Skeletal muscle satellite cell (primary cell): ENCODE measurements at regions not wholly inside any gene's neighbourhood (a gene's known extent, or its start where the extent isn't known, plus 50 kb on each side); places are given as distances from the start of the nearest gene placed in this dataset.
"Not testable (repeated sequence)": the region's sequence is repeated elsewhere in the genome, so short reads cannot be mapped to it uniquely, and the experiment has no call there.

Source experiments
- H3K27me3 ChIP-seq: 2 replicates; pipeline ENCODE4 v1.7.0; 2013; ENCODE audit warnings: low read length; ENCODE audit not compliant: control insufficient read depth, insufficient read depth
- H3K36me3 ChIP-seq: 2 replicates; pipeline ENCODE4 v1.7.0; 2013; ENCODE audit warnings: mild to moderate bottlenecking, control low read depth, low read length; ENCODE audit not compliant: insufficient read depth
- H3K4me1 ChIP-seq: 2 replicates; pipeline ENCODE4 v1.7.0; 2013; ENCODE audit warnings: low read length; ENCODE audit not compliant: control insufficient read depth, insufficient read depth
- H3K4me2 ChIP-seq: 2 replicates; pipeline ENCODE4 v1.7.0; 2013; ENCODE audit warnings: mild to moderate bottlenecking, low read length
- H3K4me3 ChIP-seq: 2 replicates; pipeline ENCODE4 v1.7.0; 2013; ENCODE audit warnings: low read length
- H3K9ac ChIP-seq: 2 replicates; pipeline ENCODE4 v1.7.0; 2013; ENCODE audit warnings: mild to moderate bottlenecking, low read depth, low read length, moderate library complexity
- H3K9me3 ChIP-seq: replicated peaks from 2 replicates; pipeline ENCODE4 v1.7.0; 2013; ENCODE audit warnings: mild to moderate bottlenecking, control low read depth, low read length

GRCh38 chr7:81453770-81454169 lies 316.1 kb downstream of the HGF start:
- H3K9me3 ChIP-seq, H3K4me2 ChIP-seq, H3K27me3 ChIP-seq, H3K4me1 ChIP-seq, H3K4me3 ChIP-seq, H3K36me3 ChIP-seq, H3K9ac ChIP-seq: not testable (repeated sequence)

GRCh38 chr7:81449105-81449504 lies 320.7 kb downstream of the HGF start:
- H3K9me3 ChIP-seq, result no peaks in the 10 kb centered on the region
- no peak overlapping the region for H3K4me2 ChIP-seq
- H3K27me3 ChIP-seq, result no peaks in the 10 kb centered on the region
- H3K36me3 ChIP-seq, result no peaks in the 10 kb centered on the region
- no peaks in the 10 kb centered on the region for H3K4me1 ChIP-seq
- H3K4me3 ChIP-seq, result no peak overlapping the region
- H3K9ac ChIP-seq, result no peak overlapping the region

- H3K9me3 ChIP-seq, result no peaks in the 10 kb centered on the region
- no peaks in the 10 kb centered on the region for H3K4me1 ChIP-seq
- no peaks in the 10 kb centered on the region for H3K27me3 ChIP-seq
- no peak overlapping the region for H3K4me3 ChIP-seq
- no peaks in the 10 kb centered on the region for H3K36me3 ChIP-seq
- H3K9ac ChIP-seq, result no peak overlapping the region
- H3K4me2 ChIP-seq, result no peak overlapping the region
Measured at GRCh38 chr7:81447351-81447952, 322.4 kb downstream of the HGF start.

GRCh38 chr7:81446212-81446611 lies 323.6 kb downstream of the HGF start:
- Histone ChIP-seq H3K4me2 (no peak overlapping the region), H3K4me3 (no peak overlapping the region), H3K36me3 (no peaks in the 10 kb centered on the region), H3K9me3 (no peaks in the 10 kb centered on the region), H3K4me1 (no peaks in the 10 kb centered on the region), H3K27me3 (no peaks in the 10 kb centered on the region), H3K9ac (no peak overlapping the region)

GRCh38 chr7:81445462-81445861 lies 324.4 kb downstream of the HGF start:
- no peak overlapping the region for H3K9ac ChIP-seq
- H3K9me3 ChIP-seq, result no peaks in the 10 kb centered on the region
- no peaks in the 10 kb centered on the region for H3K4me1 ChIP-seq
- no peak overlapping the region for H3K4me2 ChIP-seq
- H3K4me3 ChIP-seq, result no peak overlapping the region
- H3K36me3 ChIP-seq, result no peaks in the 10 kb centered on the region
- H3K27me3 ChIP-seq, result no peaks in the 10 kb centered on the region

GRCh38 chr7:81441750-81442149 lies 328.1 kb downstream of the HGF start:
- no peaks in the 10 kb centered on the region for H3K9me3 ChIP-seq
- H3K36me3 ChIP-seq, result no peaks in the 10 kb centered on the region
- H3K4me2 ChIP-seq, result no peak overlapping the region
- H3K4me1 ChIP-seq, result no peaks in the 10 kb centered on the region
- no peak overlapping the region for H3K4me3 ChIP-seq
- H3K9ac ChIP-seq, result no peak overlapping the region
- H3K27me3 ChIP-seq, result no peaks in the 10 kb centered on the region

GRCh38 chr7:81439591-81439990 lies 330.3 kb downstream of the HGF start:
- H3K4me1 ChIP-seq, result no peaks in the 10 kb centered on the region
- no peaks in the 10 kb centered on the region for H3K27me3 ChIP-seq
- no peaks in the 10 kb centered on the region for H3K9me3 ChIP-seq
- H3K36me3 ChIP-seq, result no peaks in the 10 kb centered on the region
- H3K9ac ChIP-seq, result no peak overlapping the region
- H3K4me2 ChIP-seq, result no peak overlapping the region
- H3K4me3 ChIP-seq, result no peak overlapping the region

- H3K9me3 ChIP-seq, H3K36me3 ChIP-seq, H3K9ac ChIP-seq, H3K4me2 ChIP-seq, H3K27me3 ChIP-seq, H3K4me3 ChIP-seq, H3K4me1 ChIP-seq: not testable (repeated sequence)
Measured at GRCh38 chr7:81437160-81437559, 332.7 kb downstream of the HGF start.

- no peak overlapping the region for H3K4me2 ChIP-seq
- no peaks in the 10 kb centered on the region for H3K36me3 ChIP-seq
- H3K4me3 ChIP-seq, result no peak overlapping the region
- no peaks in the 10 kb centered on the region for H3K27me3 ChIP-seq
- no peaks in the 10 kb centered on the region for H3K4me1 ChIP-seq
- no peaks in the 10 kb centered on the region for H3K9me3 ChIP-seq
- H3K9ac ChIP-seq, result no peak overlapping the region
Measured at GRCh38 chr7:81433692-81434331, 336.0 kb downstream of the HGF start.

GRCh38 chr7:81433206-81433605 lies 336.6 kb downstream of the HGF start:
- H3K4me2 ChIP-seq, result no peak overlapping the region
- H3K27me3 ChIP-seq, result no peaks in the 10 kb centered on the region
- no peaks in the 10 kb centered on the region for H3K36me3 ChIP-seq
- H3K4me3 ChIP-seq, result no peak overlapping the region
- H3K9me3 ChIP-seq, result no peaks in the 10 kb centered on the region
- H3K9ac ChIP-seq, result no peak overlapping the region
- no peaks in the 10 kb centered on the region for H3K4me1 ChIP-seq

- H3K36me3 ChIP-seq, result no peaks in the 10 kb centered on the region
- no peaks in the 10 kb centered on the region for H3K27me3 ChIP-seq
- no peak overlapping the region for H3K9ac ChIP-seq
- H3K4me3 ChIP-seq, result no peak overlapping the region
- no peaks in the 10 kb centered on the region for H3K4me1 ChIP-seq
- no peak overlapping the region for H3K4me2 ChIP-seq
- H3K9me3 ChIP-seq, result no peaks in the 10 kb centered on the region
Measured at GRCh38 chr7:81430761-81431160, 339.1 kb downstream of the HGF start.

GRCh38 chr7:81430150-81430549 lies 339.7 kb downstream of the HGF start:
- H3K9ac ChIP-seq, result no peak overlapping the region
- H3K36me3 ChIP-seq, result no peaks in the 10 kb centered on the region
- H3K27me3 ChIP-seq, result no peaks in the 10 kb centered on the region
- H3K4me1 ChIP-seq, result no peaks in the 10 kb centered on the region
- no peak overlapping the region for H3K4me3 ChIP-seq
- no peaks in the 10 kb centered on the region for H3K9me3 ChIP-seq
- no peak overlapping the region for H3K4me2 ChIP-seq
